PC-3 (cell line): ENCODE measurements at regions not wholly inside any gene's neighbourhood (a gene's known extent, or its start where the extent isn't known, plus 50 kb on each side); places are given as distances from the start of the nearest gene placed in this dataset.

Experiments used
- ATAC-seq: fragments of 200-7000 bp; cut with Tn5 transposase; 2 replicates; pipeline ENCODE4 v1.9.1; 2020; ENCODE audit warnings: mild to moderate bottlenecking, moderate library complexity
- BruUV-seq: library from RNA; stranded (reverse); fragments of 400-500 nt; replicated peaks from 2 replicates; lab custom pipeline; 2021; lab: Mats Ljungman, UMichigan
- CTCF ChIA-PET: fragments of 300-600 bp; sonication (Branson Sonifier 250); formaldehyde crosslinking; loops from one replicate; lab custom pipeline; 2022; ENCODE audit warnings: antibody characterized with exemption; lab: Charles Lee
- POLR2A ChIA-PET: fragments of 300-600 bp; sonication (Branson Sonifier 250); formaldehyde crosslinking; loops from one replicate; lab custom pipeline; 2022; ENCODE audit warnings: antibody characterized with exemption; ENCODE audit not compliant: unreplicated experiment; lab: Charles Lee
- DNase-seq: peaks from one replicate; pipeline ENCODE4 v3.0.0-alpha.2; 2015
- H2AFZ ChIP-seq: fragments of 300-600 bp; sonication (generic); 2 replicates; pipeline ENCODE4 v1.6.0; 2016; ENCODE audit warnings: antibody characterized with exemption, low read length
- H3F3A ChIP-seq: fragments of 300-600 bp; sonication (generic); one replicate; pipeline ENCODE4 v1.6.0; 2017; ENCODE audit warnings: antibody characterized with exemption, low read length, control low read depth, mild to moderate bottlenecking; ENCODE audit not compliant: unreplicated experiment
- H3K27ac ChIP-seq: fragments of 300-600 bp; sonication (generic); 2 replicates; pipeline ENCODE4 v1.5.1; 2016; ENCODE audit warnings: mild to moderate bottlenecking, low read length
- H3K27me3 ChIP-seq: fragments of 300-600 bp; sonication (generic); 2 replicates; pipeline ENCODE4 v1.6.1; 2016; ENCODE audit warnings: low read length, mixed read lengths
- H3K36me3 ChIP-seq: fragments of 300-600 bp; sonication (generic); 2 replicates; pipeline ENCODE4 v1.6.1; 2016; ENCODE audit warnings: low read depth, mixed run types, low read length, mixed read lengths
- H3K4me1 ChIP-seq: fragments of 300-600 bp; sonication (generic); 2 replicates; pipeline ENCODE4 v1.5.1; 2016; ENCODE audit warnings: low read length; ENCODE audit not compliant: insufficient read depth
- H3K4me2 ChIP-seq: fragments of 300-600 bp; sonication (generic); 2 replicates; pipeline ENCODE4 v1.6.0; 2016; ENCODE audit warnings: low read length
- H3K4me3 ChIP-seq: fragments of 300-600 bp; sonication (generic); 2 replicates; pipeline ENCODE4 v1.5.1; 2016; ENCODE audit warnings: mild to moderate bottlenecking, low read length, mixed read lengths
- H3K79me2 ChIP-seq: fragments of 300-600 bp; sonication (generic); 2 replicates; pipeline ENCODE4 v1.6.1; 2017; ENCODE audit warnings: low read length, mixed read lengths
- H3K9ac ChIP-seq: fragments of 300-600 bp; sonication (generic); 2 replicates; pipeline ENCODE4 v1.6.0; 2016; ENCODE audit warnings: mild to moderate bottlenecking, low read length
- H3K9me2 ChIP-seq: fragments of 300-600 bp; sonication (generic); replicated peaks from 2 replicates; pipeline ENCODE4 v1.6.1; 2016; ENCODE audit warnings: mixed run types, low read length, mixed read lengths
- H3K9me3 ChIP-seq: fragments of 300-600 bp; sonication (generic); 2 replicates; pipeline ENCODE4 v1.6.1; 2016; ENCODE audit warnings: low read length, mixed read lengths
- H4K20me1 ChIP-seq: fragments of 300-600 bp; sonication (generic); 2 replicates; pipeline ENCODE4 v1.6.1; 2016; ENCODE audit warnings: low read length, mixed read lengths
- CTCF ChIP-seq: fragments of 300-600 bp; sonication (generic); conservative IDR thresholded peaks from 2 replicates; pipeline ENCODE4 v1.5.1; 2017; ENCODE audit warnings: antibody characterized with exemption, low read depth, mild to moderate bottlenecking, low read length
- EZH2 ChIP-seq: fragments of 300-600 bp; sonication (generic); IDR thresholded peaks from one replicate; pipeline ENCODE4 v1.6.1; 2017; ENCODE audit warnings: antibody characterized with exemption, mild to moderate bottlenecking, low read length; ENCODE audit not compliant: unreplicated experiment
- EZH2phosphoT487 ChIP-seq: fragments of 300-600 bp; sonication (generic); IDR thresholded peaks from 2 replicates; pipeline ENCODE4 v1.6.1; 2018; ENCODE audit warnings: mild to moderate bottlenecking, antibody characterized with exemption, low read length, borderline replicate concordance
- intact Hi-C: fragments of 100-400 bp; cut with micrococcal nuclease; formaldehyde crosslinking; loops from 2 replicates; pipeline ENCODE4 v1.9.0; 2023

DNA sequence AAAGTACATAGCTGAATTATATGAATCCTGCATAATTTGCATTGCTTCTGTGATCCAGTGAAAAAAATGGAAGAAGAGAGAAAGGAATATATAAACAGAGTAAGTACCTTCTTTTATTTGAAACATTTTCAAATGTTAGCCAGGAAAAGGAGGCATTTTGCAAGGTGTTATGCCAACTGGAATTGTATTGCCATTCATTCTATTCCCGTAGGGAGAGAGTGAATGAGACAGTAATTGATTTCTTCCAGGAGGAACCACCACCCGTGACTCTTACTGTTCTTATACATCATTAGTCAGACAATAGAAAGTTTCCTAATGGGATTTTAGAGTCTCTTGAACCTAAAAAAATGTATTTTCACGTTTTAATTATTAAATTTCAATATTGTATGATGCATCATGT is 324.1 kb upstream of the ALCAM start:
- no peaks in the 10 kb centered on the region for H3K4me1 ChIP-seq
- no peak for ATAC-seq
- no peak for TF ChIP-seq CTCF
- no peak for TF ChIP-seq EZH2
- no peak for TF ChIP-seq EZH2phosphoT487
- ChIA-PET POLR2A (no interaction called here), CTCF (no interaction called here)
- no peak for DNase-seq
- no peak overlapping the region for H3K4me3 ChIP-seq
- H3F3A ChIP-seq = no peaks in the 10 kb centered on the region
- no peak overlapping the region for H3K9ac ChIP-seq
- H3K36me3 ChIP-seq = no peaks in the 10 kb centered on the region
- H3K9me3 ChIP-seq = no peaks in the 10 kb centered on the region
- no peaks in the 10 kb centered on the region for H3K9me2 ChIP-seq
- intact Hi-C loops = no loop called here
- no peak overlapping the region for H3K4me2 ChIP-seq
- H3K27me3 ChIP-seq = no peaks in the 10 kb centered on the region
- no peak overlapping the region for H3K27ac ChIP-seq
- no peaks in the 10 kb centered on the region for H4K20me1 ChIP-seq
- no TSS peak for BruUV-seq
- H3K79me2 ChIP-seq = no peaks in the 10 kb centered on the region
- no peak overlapping the region for H2AFZ ChIP-seq

- H2AFZ ChIP-seq = no peak overlapping the region
- DNase-seq = no peak
- no peaks in the 10 kb centered on the region for H3F3A ChIP-seq
- H3K9ac ChIP-seq = no peak overlapping the region
- H3K27me3 ChIP-seq = no peaks in the 10 kb centered on the region
- H3K79me2 ChIP-seq = no peaks in the 10 kb centered on the region
- no peaks in the 10 kb centered on the region for H3K36me3 ChIP-seq
- no peak overlapping the region for H3K4me2 ChIP-seq
- no peaks in the 10 kb centered on the region for H3K4me1 ChIP-seq
- TF ChIP-seq EZH2 (no peak), CTCF (no peak), EZH2phosphoT487 (no peak)
- H4K20me1 ChIP-seq = no peaks in the 10 kb centered on the region
- H3K9me3 ChIP-seq = no peaks in the 10 kb centered on the region
- no peak for ATAC-seq
- POLR2A ChIA-PET = interaction anchor here (0.6 kb wide), 1 partner anchor 219 kb away, joined by 3 read pairs; no protein-coding TSS in a partner anchor
- H3K27ac ChIP-seq = no peak overlapping the region
- no peak overlapping the region for H3K4me3 ChIP-seq
- no peaks in the 10 kb centered on the region for H3K9me2 ChIP-seq
- intact Hi-C loops = no loop called here
- BruUV-seq = no TSS peak
- CTCF ChIA-PET = interaction anchor here (0.7 kb wide), 1 partner anchor 51 kb away, joined by 6 read pairs; no protein-coding TSS in a partner anchor
These were observed 315.6 kb upstream of the ALCAM start for GRCh38 chr3:105051111-105051510.

DNA sequence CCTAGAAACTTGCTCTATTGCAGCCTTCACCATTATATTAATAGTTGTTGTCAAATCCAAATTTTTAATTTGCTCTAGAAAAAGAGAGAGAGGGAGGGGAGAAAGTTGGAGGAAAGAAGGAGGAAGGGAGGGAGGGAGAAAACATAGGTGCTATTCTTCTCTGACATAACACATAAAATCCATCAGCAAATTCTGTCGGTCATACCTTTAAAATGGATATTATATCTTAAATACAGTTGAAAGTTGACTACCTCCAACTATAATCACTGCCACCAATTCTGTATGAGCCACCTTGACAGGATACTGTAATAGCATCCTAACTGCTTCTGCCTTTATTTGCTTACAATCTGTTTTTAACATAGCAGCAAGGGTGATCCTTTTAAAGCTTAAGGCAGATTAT is 314.7 kb upstream of the ALCAM start:
- no TSS peak for BruUV-seq
- H3K9me2 ChIP-seq = no peaks in the 10 kb centered on the region
- no peak overlapping the region for H3K27ac ChIP-seq
- no peak for DNase-seq
- ChIA-PET CTCF (no interaction called here), POLR2A (no interaction called here)
- ATAC-seq = no peak
- TF ChIP-seq CTCF (no peak), EZH2phosphoT487 (no peak), EZH2 (no peak)
- H3K79me2 ChIP-seq = no peaks in the 10 kb centered on the region
- H3K36me3 ChIP-seq = no peaks in the 10 kb centered on the region
- no peaks in the 10 kb centered on the region for H3K9me3 ChIP-seq
- no peaks in the 10 kb centered on the region for H3F3A ChIP-seq
- H3K27me3 ChIP-seq = no peaks in the 10 kb centered on the region
- H2AFZ ChIP-seq = no peak overlapping the region
- intact Hi-C loops = no loop called here
- H3K9ac ChIP-seq = no peak overlapping the region
- H3K4me2 ChIP-seq = no peak overlapping the region
- no peaks in the 10 kb centered on the region for H3K4me1 ChIP-seq
- no peaks in the 10 kb centered on the region for H4K20me1 ChIP-seq
- H3K4me3 ChIP-seq = no peak overlapping the region
